HepG2 (cell line): ENCODE measurements at regions not wholly inside any gene's neighbourhood (a gene's known extent, or its start where the extent isn't known, plus 50 kb on each side); places are given as distances from the start of the nearest gene placed in this dataset.

Experiments
- DPF2 ChIP-seq: sonication (generic); formaldehyde crosslinking; IDR thresholded peaks from 2 replicates; pipeline ENCODE4 v1.4.0; 2020; ENCODE audit warnings: mild to moderate bottlenecking, low read depth, missing genetic modification reagents, borderline replicate concordance
- ELF1 ChIP-seq: sonication (generic); formaldehyde crosslinking; IDR thresholded peaks from 2 replicates; pipeline ENCODE4 v1.4.0; 2020; ENCODE audit warnings: missing genetic modification reagents
- EP300 ChIP-seq, 3 experiments: sonication (generic) in 1 of 3; formaldehyde crosslinking in 1 of 3; IDR thresholded peaks; 2 replicates each; pipeline versions ENCODE4 v1.5.1 to v1.6.1; 2011 to 2020; ENCODE audit warnings: low read depth in 2 of 3, low read length in 2 of 3, borderline replicate concordance in 1 of 3, improper control_type of control experiment in 1 of 3, mild to moderate bottlenecking in 1 of 3, missing genetic modification reagents in 1 of 3, moderate library complexity in 1 of 3
- HMGA1 ChIP-seq: sonication (generic); formaldehyde crosslinking; conservative IDR thresholded peaks from 2 replicates; pipeline ENCODE4 v1.4.0; 2020; ENCODE audit warnings: missing genetic modification reagents
- JUN ChIP-seq: sonication (generic); formaldehyde crosslinking; IDR thresholded peaks from 2 replicates; pipeline ENCODE4 v1.4.0; 2020; ENCODE audit warnings: mild to moderate bottlenecking, missing genetic modification reagents
- MAZ ChIP-seq, 2 experiments: sonication (generic) in 1 of 2; formaldehyde crosslinking in 1 of 2; IDR thresholded peaks; 2 replicates each; pipeline versions ENCODE4 v1.5.0 to v1.6.1; 2012 to 2020; ENCODE audit warnings: low read depth in 2 of 2, mild to moderate bottlenecking in 2 of 2, borderline replicate concordance in 1 of 2, improper control_type of control experiment in 1 of 2, low read length in 1 of 2, missing genetic modification reagents in 1 of 2, moderate library complexity in 1 of 2
- MXI1 ChIP-seq: IDR thresholded peaks from 3 replicates; pipeline ENCODE4 v1.6.1; 2012; ENCODE audit warnings: low read depth, low read length, inconsistent platforms, borderline replicate concordance
- NFRKB ChIP-seq: fragments of 450-650 bp; IDR thresholded peaks from 2 replicates; pipeline ENCODE4 v1.6.1; 2017
- SMAD1 ChIP-seq: sonication (generic); formaldehyde crosslinking; IDR thresholded peaks from 2 replicates; pipeline ENCODE4 v1.4.0; 2020; ENCODE audit warnings: missing genetic modification reagents, low read depth, mild to moderate bottlenecking, borderline replicate concordance
- TCF7L2 ChIP-seq: IDR thresholded peaks from 2 replicates; pipeline ENCODE4 v1.6.1; 2011; ENCODE audit warnings: mild to moderate bottlenecking, low read depth, low read length, moderate library complexity
- ZNF24 ChIP-seq: fragments of 450-650 bp; IDR thresholded peaks from 2 replicates; pipeline ENCODE4 v1.6.1; 2017; ENCODE audit warnings: antibody characterized with exemption, mild to moderate bottlenecking
- ZNF460 ChIP-seq: sonication (generic); formaldehyde crosslinking; IDR thresholded peaks from 2 replicates; pipeline ENCODE4 v1.5.1; 2020; ENCODE audit warnings: missing genetic modification reagents, mild to moderate bottlenecking, borderline replicate concordance
- TF ChIP-seq, protein P1 (sequence below): sonication (generic); formaldehyde crosslinking; IDR thresholded peaks from 2 replicates; pipeline ENCODE4 v1.5.0; 2020; ENCODE audit warnings: mild to moderate bottlenecking, missing genetic modification reagents, moderate library complexity
- TF ChIP-seq, protein P2 (sequence below): sonication (generic); formaldehyde crosslinking; IDR thresholded peaks from 2 replicates; pipeline ENCODE4 v1.4.0; 2020; ENCODE audit warnings: missing genetic modification reagents

DNA sequence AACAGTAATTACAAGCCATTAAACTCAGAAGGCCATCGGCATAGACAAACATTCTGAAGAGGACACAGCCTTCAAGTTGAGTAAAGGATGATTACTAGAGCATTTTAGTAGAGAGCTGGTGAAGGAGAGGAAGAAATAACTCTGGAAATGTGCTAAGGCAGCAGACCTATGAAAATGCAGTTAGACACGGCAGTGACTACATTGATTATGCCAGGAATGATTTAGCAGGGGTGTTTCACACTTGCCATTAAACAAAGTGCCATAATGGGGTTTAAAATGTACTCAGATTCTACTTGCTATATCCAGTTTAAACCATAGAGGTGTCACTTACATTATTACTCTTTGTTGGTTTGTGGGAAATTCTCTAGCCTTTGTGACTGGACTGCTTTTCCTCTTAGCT is 372.3 kb downstream of the CPS1 start:
- no peak for TF ChIP-seq NFRKB
- TF ChIP-seq ELF1 (CRISPR knock-in tag), result no peak
- TF ChIP-seq EP300 (IDR thresholded peaks at IDR 0.05; ENCODE audit: low read depth in 2 of 2, low read length in 2 of 2), result no peak
- no peak for TF ChIP-seq EP300 (CRISPR knock-in tag; IDR thresholded peaks at IDR 0.05; ENCODE audit: borderline replicate concordance)
- TF ChIP-seq, protein P1, sequence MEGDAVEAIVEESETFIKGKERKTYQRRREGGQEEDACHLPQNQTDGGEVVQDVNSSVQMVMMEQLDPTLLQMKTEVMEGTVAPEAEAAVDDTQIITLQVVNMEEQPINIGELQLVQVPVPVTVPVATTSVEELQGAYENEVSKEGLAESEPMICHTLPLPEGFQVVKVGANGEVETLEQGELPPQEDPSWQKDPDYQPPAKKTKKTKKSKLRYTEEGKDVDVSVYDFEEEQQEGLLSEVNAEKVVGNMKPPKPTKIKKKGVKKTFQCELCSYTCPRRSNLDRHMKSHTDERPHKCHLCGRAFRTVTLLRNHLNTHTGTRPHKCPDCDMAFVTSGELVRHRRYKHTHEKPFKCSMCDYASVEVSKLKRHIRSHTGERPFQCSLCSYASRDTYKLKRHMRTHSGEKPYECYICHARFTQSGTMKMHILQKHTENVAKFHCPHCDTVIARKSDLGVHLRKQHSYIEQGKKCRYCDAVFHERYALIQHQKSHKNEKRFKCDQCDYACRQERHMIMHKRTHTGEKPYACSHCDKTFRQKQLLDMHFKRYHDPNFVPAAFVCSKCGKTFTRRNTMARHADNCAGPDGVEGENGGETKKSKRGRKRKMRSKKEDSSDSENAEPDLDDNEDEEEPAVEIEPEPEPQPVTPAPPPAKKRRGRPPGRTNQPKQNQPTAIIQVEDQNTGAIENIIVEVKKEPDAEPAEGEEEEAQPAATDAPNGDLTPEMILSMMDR, result no peak
- no peak for TF ChIP-seq HMGA1 (CRISPR knock-in tag)
- TF ChIP-seq MAZ (IDR thresholded peaks at IDR 0.05; ENCODE audit: borderline replicate concordance, low read depth, low read length), result no peak
- TF ChIP-seq MAZ (CRISPR knock-in tag; IDR thresholded peaks at IDR 0.05; ENCODE audit: low read depth), result no peak
- TF ChIP-seq, protein P2, sequence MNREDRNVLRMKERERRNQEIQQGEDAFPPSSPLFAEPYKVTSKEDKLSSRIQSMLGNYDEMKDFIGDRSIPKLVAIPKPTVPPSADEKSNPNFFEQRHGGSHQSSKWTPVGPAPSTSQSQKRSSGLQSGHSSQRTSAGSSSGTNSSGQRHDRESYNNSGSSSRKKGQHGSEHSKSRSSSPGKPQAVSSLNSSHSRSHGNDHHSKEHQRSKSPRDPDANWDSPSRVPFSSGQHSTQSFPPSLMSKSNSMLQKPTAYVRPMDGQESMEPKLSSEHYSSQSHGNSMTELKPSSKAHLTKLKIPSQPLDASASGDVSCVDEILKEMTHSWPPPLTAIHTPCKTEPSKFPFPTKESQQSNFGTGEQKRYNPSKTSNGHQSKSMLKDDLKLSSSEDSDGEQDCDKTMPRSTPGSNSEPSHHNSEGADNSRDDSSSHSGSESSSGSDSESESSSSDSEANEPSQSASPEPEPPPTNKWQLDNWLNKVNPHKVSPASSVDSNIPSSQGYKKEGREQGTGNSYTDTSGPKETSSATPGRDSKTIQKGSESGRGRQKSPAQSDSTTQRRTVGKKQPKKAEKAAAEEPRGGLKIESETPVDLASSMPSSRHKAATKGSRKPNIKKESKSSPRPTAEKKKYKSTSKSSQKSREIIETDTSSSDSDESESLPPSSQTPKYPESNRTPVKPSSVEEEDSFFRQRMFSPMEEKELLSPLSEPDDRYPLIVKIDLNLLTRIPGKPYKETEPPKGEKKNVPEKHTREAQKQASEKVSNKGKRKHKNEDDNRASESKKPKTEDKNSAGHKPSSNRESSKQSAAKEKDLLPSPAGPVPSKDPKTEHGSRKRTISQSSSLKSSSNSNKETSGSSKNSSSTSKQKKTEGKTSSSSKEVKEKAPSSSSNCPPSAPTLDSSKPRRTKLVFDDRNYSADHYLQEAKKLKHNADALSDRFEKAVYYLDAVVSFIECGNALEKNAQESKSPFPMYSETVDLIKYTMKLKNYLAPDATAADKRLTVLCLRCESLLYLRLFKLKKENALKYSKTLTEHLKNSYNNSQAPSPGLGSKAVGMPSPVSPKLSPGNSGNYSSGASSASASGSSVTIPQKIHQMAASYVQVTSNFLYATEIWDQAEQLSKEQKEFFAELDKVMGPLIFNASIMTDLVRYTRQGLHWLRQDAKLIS, result no peak
- TF ChIP-seq MXI1, result no peak
- no peak for TF ChIP-seq ZNF24
- TF ChIP-seq SMAD1, result no peak
- no peak for TF ChIP-seq TCF7L2
- no peak for TF ChIP-seq JUN (CRISPR knock-in tag)
- TF ChIP-seq ZNF460 (CRISPR knock-in tag), result no peak
- no peak for TF ChIP-seq DPF2 (CRISPR knock-in tag)
